Activated CD8-positive, alpha-beta T cell treated with anti-CD3 and anti-CD28 coated beads, Interleukin-2, amount 10 ng/mL, durations not matched to agents 7 days and 5 days (primary cell): ENCODE measurements at regions not wholly inside any gene's neighbourhood (a gene's known extent, or its start where the extent isn't known, plus 50 kb on each side); places are given as distances from the start of the nearest gene placed in this dataset.
"Not testable (repeated sequence)": the region's sequence is repeated elsewhere in the genome, so short reads cannot be mapped to it uniquely, and the experiment has no call there.

Experiments used
- ATAC-seq: fragments of 150-1000 bp; cut with Tn5 transposase; one replicate; pipeline ENCODE4 v1.10.0; 2021; ENCODE audit warnings: moderate library complexity
- CTCF ChIA-PET: fragments of 350-600 bp; sonication (Branson Sonifier 250); formaldehyde crosslinking; loops from one replicate; lab custom pipeline; 2021; ENCODE audit warnings: antibody characterized with exemption; lab: Charles Lee
- POLR2A ChIA-PET: fragments of 350-600 bp; sonication (Branson Sonifier 250); formaldehyde crosslinking; loops from one replicate; lab custom pipeline; 2021; ENCODE audit warnings: antibody characterized with exemption; lab: Charles Lee
- DNase-seq: peaks from one replicate; pipeline ENCODE4 v3.0.0-alpha.2; 2020
- H3K27ac Mint-ChIP-seq: one replicate; pipeline ENCODE4 v1.8.0; 2021; ENCODE audit warnings: mild to moderate bottlenecking, mixed read lengths
- H3K27me3 Mint-ChIP-seq: one replicate; pipeline ENCODE4 v1.8.0; 2021; ENCODE audit warnings: low read depth, mixed read lengths
- H3K36me3 Mint-ChIP-seq: one replicate; pipeline ENCODE4 v1.8.0; 2021; ENCODE audit warnings: low read depth, mixed read lengths
- H3K4me1 Mint-ChIP-seq: one replicate; pipeline ENCODE4 v1.8.0; 2021; ENCODE audit warnings: low read depth, mixed read lengths
- H3K4me3 Mint-ChIP-seq: one replicate; pipeline ENCODE4 v1.8.0; 2021; ENCODE audit warnings: mild to moderate bottlenecking, mixed read lengths
- H3K9me3 Mint-ChIP-seq: one replicate; pipeline ENCODE4 v1.8.0; 2022; ENCODE audit warnings: mixed read lengths; ENCODE audit not compliant: insufficient read depth

GRCh38 chr11:114784216-114784615, 105.9 kb downstream of the NXPE2 start:
- H3K9me3 Mint-ChIP-seq, result no peaks in the 10 kb centered on the region
- no peak overlapping the region for H3K4me3 Mint-ChIP-seq
- POLR2A ChIA-PET, result no interaction called here
- DNase-seq (no peak), ATAC-seq (no peak)
- peaks cover 4% of the 10 kb centered on the region for H3K4me1 Mint-ChIP-seq
- H3K36me3 Mint-ChIP-seq, result no peaks in the 10 kb centered on the region
- CTCF ChIA-PET, result interaction anchor here (0.7 kb wide), 1 partner anchor 226 kb away, joined by 4 read pairs; no protein-coding TSS in a partner anchor
- no peak overlapping the region for H3K27ac Mint-ChIP-seq
- H3K27me3 Mint-ChIP-seq, result no peaks in the 10 kb centered on the region

- CTCF ChIA-PET, result interaction anchor here (0.7 to 1.2 kb wide), 2 partner anchors 9 to 226 kb away, joined by 3 to 4 read pairs; no protein-coding TSS in a partner anchor
- DNase-seq (no peak), ATAC-seq (no peak)
- Mint-ChIP-seq H3K4me1 (peaks cover 4% of the 10 kb centered on the region), H3K36me3 (no peaks in the 10 kb centered on the region), H3K27ac (no peak overlapping the region), H3K9me3 (no peaks in the 10 kb centered on the region), H3K27me3 (no peaks in the 10 kb centered on the region), H3K4me3 (no peak overlapping the region)
- POLR2A ChIA-PET, result no interaction called here
These were observed 106.6 kb downstream of the NXPE2 start for GRCh38 chr11:114784891-114785290.

GRCh38 chr11:114785820-114786219, 107.5 kb downstream of the NXPE2 start:
- ATAC-seq, result no peak
- no peaks in the 10 kb centered on the region for H3K4me1 Mint-ChIP-seq
- ChIA-PET CTCF (interaction anchor here (1.2 kb wide), 1 partner anchor 8 kb away, joined by 3 read pairs; no protein-coding TSS in a partner anchor), POLR2A (no interaction called here)
- no peak for DNase-seq
- no peaks in the 10 kb centered on the region for H3K9me3 Mint-ChIP-seq
- no peaks in the 10 kb centered on the region for H3K36me3 Mint-ChIP-seq
- no peaks in the 10 kb centered on the region for H3K27me3 Mint-ChIP-seq
- H3K4me3 Mint-ChIP-seq, result no peak overlapping the region
- no peak overlapping the region for H3K27ac Mint-ChIP-seq

GRCh38 chr11:114787126-114787525, 108.8 kb downstream of the NXPE2 start:
- Mint-ChIP-seq H3K27ac (no peak overlapping the region), H3K4me1 (no peaks in the 10 kb centered on the region), H3K36me3 (no peaks in the 10 kb centered on the region), H3K27me3 (no peaks in the 10 kb centered on the region), H3K9me3 (no peaks in the 10 kb centered on the region), H3K4me3 (no peak overlapping the region)
- no peak for DNase-seq
- ATAC-seq, result no peak
- ChIA-PET CTCF (no interaction called here), POLR2A (no interaction called here)

- Mint-ChIP-seq H3K27me3 (no peaks in the 10 kb centered on the region), H3K9me3 (no peaks in the 10 kb centered on the region), H3K4me1 (no peaks in the 10 kb centered on the region), H3K4me3 (no peak overlapping the region), H3K36me3 (no peaks in the 10 kb centered on the region), H3K27ac (no peak overlapping the region)
- POLR2A ChIA-PET, result no interaction called here
- no peak for DNase-seq
- CTCF ChIA-PET, result interaction anchor here (0.8 kb wide), 1 partner anchor 16 kb away, joined by 3 read pairs; no protein-coding TSS in a partner anchor
- no peak for ATAC-seq
These were observed 112.6 kb downstream of the NXPE2 start for GRCh38 chr11:114790910-114791309.

- ChIA-PET POLR2A (no interaction called here), CTCF (interaction anchor here (0.8 kb wide), 1 partner anchor 9 kb away, joined by 3 read pairs; no protein-coding TSS in a partner anchor)
- Mint-ChIP-seq H3K4me3 (no peak overlapping the region), H3K36me3 (no peaks in the 10 kb centered on the region), H3K9me3 (no peaks in the 10 kb centered on the region), H3K4me1 (no peaks in the 10 kb centered on the region), H3K27ac (no peak overlapping the region), H3K27me3 (peaks cover 1% of the 10 kb centered on the region)
- DNase-seq (no peak), ATAC-seq (no peak)
These were observed 115.8 kb downstream of the NXPE2 start for GRCh38 chr11:114794048-114794684.

GRCh38 chr11:114796954-114797721, 118.8 kb downstream of the NXPE2 start:
- CTCF ChIA-PET, result no interaction called here

GRCh38 chr11:114799476-114799875, 121.1 kb downstream of the NXPE2 start:
- H3K4me1 Mint-ChIP-seq, result no peaks in the 10 kb centered on the region

More at GRCh38 chr11:114796954-114797721, 118.8 kb downstream of the NXPE2 start:
- POLR2A ChIA-PET, result no interaction called here
- no peaks in the 10 kb centered on the region for H3K4me1 Mint-ChIP-seq
- no peak overlapping the region for H3K27ac Mint-ChIP-seq
- no peaks in the 10 kb centered on the region for H3K9me3 Mint-ChIP-seq
- no peaks in the 10 kb centered on the region for H3K36me3 Mint-ChIP-seq
- no peak overlapping the region for H3K4me3 Mint-ChIP-seq
- H3K27me3 Mint-ChIP-seq, result peaks cover 5% of the 10 kb centered on the region
- DNase-seq (no peak), ATAC-seq (no peak)

GRCh38 chr11:114801773-114802172, 123.4 kb downstream of the NXPE2 start:
- CTCF ChIA-PET, result no interaction called here
- DNase-seq, result no peak
- no peaks in the 10 kb centered on the region for H3K9me3 Mint-ChIP-seq
- H3K4me1 Mint-ChIP-seq, result no peaks in the 10 kb centered on the region
- no peak overlapping the region for H3K4me3 Mint-ChIP-seq
- no peaks in the 10 kb centered on the region for H3K36me3 Mint-ChIP-seq
- POLR2A ChIA-PET, result no interaction called here
- no peak overlapping the region for H3K27ac Mint-ChIP-seq
- no peak for ATAC-seq
- peaks cover 5% of the 10 kb centered on the region for H3K27me3 Mint-ChIP-seq

More at GRCh38 chr11:114799476-114799875, 121.1 kb downstream of the NXPE2 start:
- H3K27me3 Mint-ChIP-seq, result peaks cover 5% of the 10 kb centered on the region
- no peak overlapping the region for H3K27ac Mint-ChIP-seq
- no peaks in the 10 kb centered on the region for H3K9me3 Mint-ChIP-seq
- ChIA-PET CTCF (no interaction called here), POLR2A (no interaction called here)
- H3K36me3 Mint-ChIP-seq, result no peaks in the 10 kb centered on the region
- no peak for ATAC-seq
- DNase-seq, result no peak
- no peak overlapping the region for H3K4me3 Mint-ChIP-seq

GRCh38 chr11:114802878-114803277, 124.6 kb downstream of the NXPE2 start:
- ATAC-seq (no peak), DNase-seq (no peak)
- Mint-ChIP-seq H3K36me3 (no peaks in the 10 kb centered on the region), H3K4me1 (no peaks in the 10 kb centered on the region), H3K27ac (no peak overlapping the region), H3K4me3 (no peak overlapping the region), H3K27me3 (peaks cover 5% of the 10 kb centered on the region), H3K9me3 (no peaks in the 10 kb centered on the region)
- ChIA-PET CTCF (no interaction called here), POLR2A (no interaction called here)

GRCh38 chr11:114805431-114805830, 127.1 kb downstream of the NXPE2 start:
- H3K36me3 Mint-ChIP-seq, H3K9me3 Mint-ChIP-seq, H3K4me3 Mint-ChIP-seq, H3K27me3 Mint-ChIP-seq, H3K27ac Mint-ChIP-seq, ATAC-seq, POLR2A ChIA-PET, CTCF ChIA-PET, H3K4me1 Mint-ChIP-seq, DNase-seq: not testable (repeated sequence)

GRCh38 chr11:114811971-114812370, 133.6 kb downstream of the NXPE2 start:
- Mint-ChIP-seq H3K4me1 (no peaks in the 10 kb centered on the region), H3K36me3 (no peaks in the 10 kb centered on the region), H3K27ac (no peak overlapping the region), H3K27me3 (no peaks in the 10 kb centered on the region), H3K9me3 (no peaks in the 10 kb centered on the region), H3K4me3 (no peak overlapping the region)
- DNase-seq, result no peak
- ChIA-PET POLR2A (no interaction called here), CTCF (no interaction called here)
- ATAC-seq, result no peak
